H1 (cell line): ENCODE measurements at regions not wholly inside any gene's neighbourhood (a gene's known extent, or its start where the extent isn't known, plus 50 kb on each side); places are given as distances from the start of the nearest gene placed in this dataset.

Experiments
- CTCF ChIA-PET: fragments of 300-600 bp; sonication (Branson Sonifier 250); formaldehyde crosslinking; loops from one replicate; lab custom pipeline; 2021; ENCODE audit not compliant: partially characterized antibody; lab: Charles Lee
- POLR2A ChIA-PET: fragments of 300-600 bp; sonication (Branson Sonifier 250); formaldehyde crosslinking; loops from one replicate; lab custom pipeline; 2021; ENCODE audit warnings: inconsistent platforms; ENCODE audit not compliant: partially characterized antibody; lab: Charles Lee
- DNase-seq, 2 experiments: peaks; one replicate each; pipeline versions ENCODE4 v3.0.0 to v3.0.0-alpha.2; 2010 to 2022; ENCODE audit warnings: low spot score in 2 of 2, low read depth in 1 of 2, mixed read lengths in 1 of 2
- FAIRE-seq: peaks from 2 replicates; lab custom pipeline; 2011; peaks lifted over from hg19 to GRCh38; lab: Jason Lieb, UNC
- H2AFZ ChIP-seq: 2 replicates; pipeline ENCODE4 v1.8.1; 2012; ENCODE audit warnings: low read length, inconsistent platforms
- H2AK5ac ChIP-seq: 2 replicates; pipeline ENCODE4 v1.6.1; 2013; ENCODE audit warnings: low read depth, low read length
- H2BK120ac ChIP-seq: replicated peaks from 2 replicates; pipeline ENCODE3; 2013; ENCODE audit warnings: low read depth, low read length, inconsistent platforms
- H2BK12ac ChIP-seq: 2 replicates; pipeline ENCODE4 v1.6.1; 2013; ENCODE audit warnings: low read depth, low read length
- H2BK15ac ChIP-seq: 2 replicates; pipeline ENCODE4 v1.6.1; 2013; ENCODE audit warnings: low read length
- H2BK20ac ChIP-seq: 2 replicates; pipeline ENCODE4 v1.6.1; 2013; ENCODE audit warnings: low read length
- H2BK5ac ChIP-seq: 2 replicates; pipeline ENCODE4 v1.6.1; 2013; ENCODE audit warnings: low read depth, low read length
- H3K14ac ChIP-seq: 2 replicates; pipeline ENCODE4 v1.6.1; 2013; ENCODE audit warnings: inconsistent platforms; ENCODE audit not compliant: insufficient read length
- H3K18ac ChIP-seq: 2 replicates; pipeline ENCODE4 v1.6.1; 2013; ENCODE audit warnings: low read length; ENCODE audit errors: extremely low read depth
- H3K23ac ChIP-seq: 2 replicates; pipeline ENCODE4 v1.6.1; 2013; ENCODE audit warnings: inconsistent platforms; ENCODE audit not compliant: insufficient read length
- H3K23me2 ChIP-seq: 2 replicates; pipeline ENCODE4 v1.6.1; 2013; ENCODE audit warnings: low read depth, low read length
- H3K27ac ChIP-seq: 2 replicates; pipeline ENCODE4 v1.6.1; 2011; ENCODE audit warnings: low read depth, low read length, inconsistent platforms
- H3K27me3 ChIP-seq, 4 experiments: replicated peaks in 1 of 4; 1 replicate in 1 of 4; 2 replicates in 3 of 4; pipeline versions ENCODE4 v1.6.1 to v1.8.1; 2011 to 2013; ENCODE audit warnings: low read length in 3 of 4, mild to moderate bottlenecking in 3 of 4, inconsistent platforms in 2 of 4, mixed read lengths in 2 of 4, moderate library complexity in 1 of 4; ENCODE audit not compliant: control insufficient read depth in 3 of 4, insufficient read depth in 3 of 4; ENCODE audit errors: extremely low read depth in 1 of 4
- H3K36me3 ChIP-seq, 4 experiments: 2 replicates each; pipeline versions ENCODE4 v1.6.1 to v1.8.1; 2011 to 2013; ENCODE audit warnings: mild to moderate bottlenecking in 4 of 4, low read length in 3 of 4, moderate library complexity in 2 of 4, control low read depth in 1 of 4, inconsistent platforms in 1 of 4; ENCODE audit not compliant: insufficient read depth in 4 of 4, control insufficient read depth in 2 of 4
- H3K4ac ChIP-seq: replicated peaks from 2 replicates; pipeline ENCODE3; 2013; ENCODE audit warnings: low read length, low read depth, mixed read lengths, inconsistent platforms; ENCODE audit not compliant: insufficient read length
- H3K4me1 ChIP-seq, 4 experiments: replicated peaks in 1 of 4; 1 replicate in 1 of 4; 2 replicates in 3 of 4; pipeline versions ENCODE4 v1.6.1 to v1.8.1; 2011 to 2013; ENCODE audit warnings: low read length in 3 of 4, inconsistent platforms in 2 of 4, mixed read lengths in 1 of 4; ENCODE audit not compliant: insufficient read depth in 4 of 4, control insufficient read depth in 3 of 4
- H3K4me2 ChIP-seq, 2 experiments: 2 replicates each; pipeline versions ENCODE4 v1.6.1 to v1.8.1; 2011 to 2013; ENCODE audit warnings: low read depth in 2 of 2, low read length in 2 of 2, control low read depth in 1 of 2, inconsistent platforms in 1 of 2, mild to moderate bottlenecking in 1 of 2; ENCODE audit not compliant: insufficient read depth in 1 of 2
- H3K4me3 ChIP-seq, 4 experiments: fragments of 200-600, 300-600 bp in 1 of 4; sonication (generic), shearing (Covaris generic), sonication (Bioruptor Twin) in 1 of 4; 2 replicates each; pipeline versions ENCODE4 v1.5.1 to v1.8.1; 2011 to 2016; ENCODE audit warnings: low read length in 4 of 4, low read depth in 3 of 4, control low read depth in 2 of 4, inconsistent platforms in 2 of 4, mild to moderate bottlenecking in 2 of 4, mixed read lengths in 1 of 4, moderate library complexity in 1 of 4; ENCODE audit not compliant: insufficient read depth in 2 of 4; ENCODE audit errors: extremely low read depth in 1 of 4
- H3K56ac ChIP-seq: replicated peaks from 2 replicates; pipeline ENCODE3; 2013; ENCODE audit warnings: low read depth, mild to moderate bottlenecking, mixed read lengths, low read length, inconsistent platforms; ENCODE audit not compliant: insufficient read length
- H3K79me1 ChIP-seq: 2 replicates; pipeline ENCODE4 v1.6.1; 2013; ENCODE audit warnings: low read depth, low read length, control low read depth
- H3K79me2 ChIP-seq, 2 experiments: 2 replicates each; pipeline versions ENCODE4 v1.6.1 to v1.8.1; 2012 to 2013; ENCODE audit warnings: low read length in 2 of 2, mild to moderate bottlenecking in 2 of 2, inconsistent platforms in 1 of 2; ENCODE audit not compliant: insufficient read depth in 2 of 2, control insufficient read depth in 1 of 2
- H3K9ac ChIP-seq, 4 experiments: replicated peaks in 1 of 4; 1 replicate in 1 of 4; 2 replicates in 3 of 4; pipeline versions ENCODE4 v1.6.1 to v1.8.1; 2011 to 2013; ENCODE audit warnings: low read depth in 3 of 4, low read length in 3 of 4, control low read depth in 2 of 4, mild to moderate bottlenecking in 2 of 4, moderate library complexity in 2 of 4, inconsistent platforms in 1 of 4; ENCODE audit errors: extremely low read depth in 1 of 4
- H3K9me3 ChIP-seq, 2 experiments: 2 replicates each; pipeline versions ENCODE4 v1.6.1 to v1.8.1; 2012 to 2013; ENCODE audit warnings: mild to moderate bottlenecking in 2 of 2, moderate library complexity in 2 of 2, control low read depth in 1 of 2, inconsistent platforms in 1 of 2, low read depth in 1 of 2, low read length in 1 of 2, mixed read lengths in 1 of 2; ENCODE audit not compliant: insufficient read depth in 2 of 2
- H4K20me1 ChIP-seq, 2 experiments: replicated peaks in 1 of 2; 2 replicates each; pipeline versions ENCODE3 to v1.8.1; 2011 to 2013; ENCODE audit warnings: inconsistent platforms in 2 of 2, low read length in 2 of 2, mild to moderate bottlenecking in 1 of 2; ENCODE audit not compliant: insufficient read depth in 2 of 2, control insufficient read depth in 1 of 2
- H4K5ac ChIP-seq: 2 replicates; pipeline ENCODE4 v1.6.1; 2013; ENCODE audit warnings: low read length, low read depth, mixed read lengths, inconsistent platforms; ENCODE audit not compliant: insufficient read length
- H4K8ac ChIP-seq: 2 replicates; pipeline ENCODE4 v1.8.0; 2013; ENCODE audit warnings: mild to moderate bottlenecking, moderate library complexity, low read length, inconsistent platforms; ENCODE audit not compliant: insufficient read depth; ENCODE audit errors: extremely low read depth
- H4K91ac ChIP-seq: replicated peaks from 2 replicates; pipeline ENCODE3; 2013; ENCODE audit warnings: low read length, mixed read lengths, inconsistent platforms; ENCODE audit not compliant: insufficient read length
- BRCA1 ChIP-seq: IDR thresholded peaks from 2 replicates; pipeline ENCODE4 v1.6.1; 2012; ENCODE audit warnings: low read depth, low read length, improper control_type of control experiment
- EP300 ChIP-seq, 2 experiments: IDR thresholded peaks; 1 replicate in 1 of 2; 2 replicates in 1 of 2; pipeline ENCODE4 v1.6.1; 2011 to 2012; ENCODE audit warnings: low read depth in 2 of 2, low read length in 2 of 2, mild to moderate bottlenecking in 2 of 2, borderline replicate concordance in 1 of 2, inconsistent platforms in 1 of 2, moderate library complexity in 1 of 2
- GABPA ChIP-seq: IDR thresholded peaks from 2 replicates; pipeline ENCODE4 v1.6.1; 2011; ENCODE audit warnings: mild to moderate bottlenecking, low read length, moderate library complexity, borderline replicate concordance; ENCODE audit not compliant: insufficient read depth
- GTF2F1 ChIP-seq: IDR thresholded peaks from 2 replicates; pipeline ENCODE4 v1.6.1; 2012; ENCODE audit warnings: low read depth, low read length, improper control_type of control experiment, borderline replicate concordance
- HDAC2 ChIP-seq, 2 experiments: fragments of 300-600 bp in 1 of 2; sonication (generic) in 1 of 2; IDR thresholded peaks; 2 replicates each; pipeline ENCODE4 v1.6.1; 2011 to 2012; ENCODE audit warnings: low read depth in 2 of 2, low read length in 2 of 2, mild to moderate bottlenecking in 2 of 2, moderate library complexity in 2 of 2, borderline replicate concordance in 1 of 2, inconsistent platforms in 1 of 2
- JUN ChIP-seq: IDR thresholded peaks from 2 replicates; pipeline ENCODE4 v1.6.1; 2011; ENCODE audit warnings: low read depth, mild to moderate bottlenecking, improper control_type of control experiment, low read length
- JUND ChIP-seq: IDR thresholded peaks from 2 replicates; pipeline ENCODE4 v1.6.1; 2011; ENCODE audit warnings: mild to moderate bottlenecking, improper control_type of control experiment, low read length
- KDM5A ChIP-seq: fragments of 200-600 bp; IDR thresholded peaks from 2 replicates; pipeline ENCODE4 v1.7.1; 2012; ENCODE audit warnings: mild to moderate bottlenecking, low read length, inconsistent platforms, mixed read lengths
- POU5F1 ChIP-seq: IDR thresholded peaks from 2 replicates; pipeline ENCODE4 v1.6.1; 2011; ENCODE audit warnings: low read depth, mild to moderate bottlenecking, low read length, moderate library complexity
- SUZ12 ChIP-seq: fragments of 200-600 bp; sonication (generic); IDR thresholded peaks from 2 replicates; pipeline ENCODE4 v1.6.1; 2012; ENCODE audit warnings: mild to moderate bottlenecking, inconsistent platforms, low read length, moderate library complexity, mixed read lengths
- ZNF274 ChIP-seq: IDR thresholded peaks from 2 replicates; pipeline ENCODE4 v1.7.0; 2012; ENCODE audit warnings: low read length, borderline replicate concordance; ENCODE audit errors: extremely low read depth
- WGBS, 2 experiments: shearing (Covaris generic) in 1 of 2; methylation state at CpG; one replicate each; pipeline versions ENCODE4 v1.1.6 to v1.1.7; 2013 to 2015; ENCODE audit warnings: low lambda C conversion rate in 2 of 2, mixed read lengths in 2 of 2, inconsistent platforms in 1 of 2, low coverage in 1 of 2, missing lambda C conversion rate in 1 of 2; ENCODE audit not compliant: insufficient replicate concordance in 2 of 2, insufficient coverage in 1 of 2, insufficient read length in 1 of 2; ENCODE audit errors: extremely low coverage in 1 of 2, missing lambda C conversion rate in 1 of 2; 5-methylcytosine and 5-hydroxymethylcytosine counted together
- TF ChIP-seq, protein P1 (sequence below), 3 experiments: IDR thresholded peaks; 1 replicate in 2 of 3; 2 replicates in 1 of 3; pipeline versions ENCODE4 v1.5.1 to v1.6.1; 2011; ENCODE audit warnings: low read length in 3 of 3, mild to moderate bottlenecking in 3 of 3, inconsistent platforms in 2 of 3, low read depth in 1 of 3, moderate library complexity in 1 of 3; ENCODE audit not compliant: insufficient read depth in 1 of 3; ENCODE audit errors: control extremely low read depth in 1 of 3

DNA sequence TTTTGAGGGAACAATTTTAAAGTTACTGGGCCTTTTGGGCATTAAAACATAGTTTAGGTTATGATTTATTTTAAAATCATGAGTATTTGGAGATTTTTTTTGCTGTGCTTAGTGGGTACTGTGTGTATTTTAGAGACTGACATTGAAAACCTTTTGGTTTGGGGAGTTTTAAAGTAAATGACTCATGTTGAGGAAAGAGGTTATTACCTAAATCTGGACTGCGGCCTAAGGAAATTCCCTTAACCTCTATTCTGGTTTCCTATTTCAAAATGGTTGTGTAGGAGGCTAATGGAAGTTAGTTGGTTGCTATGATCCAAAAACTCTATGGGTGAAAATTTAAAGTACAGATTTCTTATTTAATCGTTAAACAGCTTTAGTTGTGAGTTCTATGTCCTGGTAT is 57.3 kb upstream of the DPH6 start:
- Histone ChIP-seq H2AFZ (no peak overlapping the region), H4K5ac (no peak overlapping the region), H2AK5ac (no peak overlapping the region), H2BK12ac (no peak overlapping the region), H2BK20ac (no peak overlapping the region), H2BK15ac (no peak overlapping the region), H3K79me1 (no peaks in the 10 kb centered on the region), H4K91ac (no peak overlapping the region), H3K23me2 (no peaks in the 10 kb centered on the region), H3K23ac (no peak overlapping the region), H3K18ac (no peak overlapping the region), H4K8ac (no peak overlapping the region), H2BK5ac (no peak overlapping the region), H3K79me2 (no peaks in the 10 kb centered on the region), H3K27me3 (no peaks in the 10 kb centered on the region), H3K9ac (no peak overlapping the region), H3K4ac (no peak overlapping the region), H3K36me3 (no peaks in the 10 kb centered on the region), H3K14ac (no peak overlapping the region), H3K4me1 (no peaks in the 10 kb centered on the region), H3K4me2 (no peak overlapping the region), H3K56ac (no peak overlapping the region), H2BK120ac (no peak overlapping the region), H3K27ac (no peak overlapping the region), H3K9me3 (no peaks in the 10 kb centered on the region), H4K20me1 (no peaks in the 10 kb centered on the region), H3K4me3 (no peak overlapping the region)
- FAIRE-seq: no peak
- ChIA-PET POLR2A (no interaction called here), CTCF (no interaction called here)
- WGBS, 2 experiments: 97% methylated on average over 2 of the region's 2 CpGs; no CpG with 5 or more reads in 1 of the 2 experiments
- DNase-seq: no peak
- TF ChIP-seq GABPA (no peak), JUND (no peak), BRCA1 (no peak), KDM5A (no peak), HDAC2 (IDR thresholded peaks at IDR 0.05; ENCODE audit: borderline replicate concordance in 1 of 2, low read depth in 2 of 2, low read length in 2 of 2) (no peak), EP300 (IDR thresholded peaks at IDR 0.05; ENCODE audit: borderline replicate concordance in 1 of 2, low read depth in 2 of 2, low read length in 2 of 2) (no peak), ZNF274 (no peak), POU5F1 (no peak), GTF2F1 (no peak), SUZ12 (no peak), JUN (no peak)
- TF ChIP-seq, protein P1, sequence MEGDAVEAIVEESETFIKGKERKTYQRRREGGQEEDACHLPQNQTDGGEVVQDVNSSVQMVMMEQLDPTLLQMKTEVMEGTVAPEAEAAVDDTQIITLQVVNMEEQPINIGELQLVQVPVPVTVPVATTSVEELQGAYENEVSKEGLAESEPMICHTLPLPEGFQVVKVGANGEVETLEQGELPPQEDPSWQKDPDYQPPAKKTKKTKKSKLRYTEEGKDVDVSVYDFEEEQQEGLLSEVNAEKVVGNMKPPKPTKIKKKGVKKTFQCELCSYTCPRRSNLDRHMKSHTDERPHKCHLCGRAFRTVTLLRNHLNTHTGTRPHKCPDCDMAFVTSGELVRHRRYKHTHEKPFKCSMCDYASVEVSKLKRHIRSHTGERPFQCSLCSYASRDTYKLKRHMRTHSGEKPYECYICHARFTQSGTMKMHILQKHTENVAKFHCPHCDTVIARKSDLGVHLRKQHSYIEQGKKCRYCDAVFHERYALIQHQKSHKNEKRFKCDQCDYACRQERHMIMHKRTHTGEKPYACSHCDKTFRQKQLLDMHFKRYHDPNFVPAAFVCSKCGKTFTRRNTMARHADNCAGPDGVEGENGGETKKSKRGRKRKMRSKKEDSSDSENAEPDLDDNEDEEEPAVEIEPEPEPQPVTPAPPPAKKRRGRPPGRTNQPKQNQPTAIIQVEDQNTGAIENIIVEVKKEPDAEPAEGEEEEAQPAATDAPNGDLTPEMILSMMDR (IDR thresholded peaks at IDR 0.05; ENCODE audit: control extremely low read depth in 1 of 3, insufficient read depth in 1 of 3, low read depth in 1 of 3, low read length in 3 of 3): no peak
